B cell (primary cell): ENCODE measurements at regions not wholly inside any gene's neighbourhood (a gene's known extent, or its start where the extent isn't known, plus 50 kb on each side); places are given as distances from the start of the nearest gene placed in this dataset.
"Not testable (repeated sequence)": the region's sequence is repeated elsewhere in the genome, so short reads cannot be mapped to it uniquely, and the experiment has no call there.

Experiments used
- ATAC-seq: fragments of 200-7000 bp; cut with Tn5 transposase; one replicate; pipeline ENCODE4 v1.10.0; 2021; ENCODE audit warnings: low read depth, mild to moderate bottlenecking, moderate number of reproducible peaks, moderate library complexity
- CTCF ChIA-PET: fragments of 350-600 bp; sonication (Branson Sonifier 250); formaldehyde crosslinking; loops from one replicate; lab custom pipeline; 2021; ENCODE audit warnings: antibody characterized with exemption, inconsistent platforms; lab: Charles Lee
- POLR2A ChIA-PET: fragments of 350-600 bp; sonication (Branson Sonifier 250); formaldehyde crosslinking; loops from one replicate; lab custom pipeline; 2021; ENCODE audit warnings: antibody characterized with exemption; lab: Charles Lee
- DNase-seq: peaks from one replicate; pipeline ENCODE4 v3.0.0; 2013
- H2AFZ ChIP-seq: 2 replicates; pipeline ENCODE4 v1.6.1; 2012; ENCODE audit warnings: mild to moderate bottlenecking, low read depth, low read length; ENCODE audit not compliant: insufficient read depth, poor library complexity, severe bottlenecking
- H3K27ac ChIP-seq, 2 donors: 1 replicate in 1 of 2; 2 replicates in 1 of 2; pipeline ENCODE4 v1.5.1; 2012 to 2013; ENCODE audit warnings: low read length in 2 of 2, mild to moderate bottlenecking in 2 of 2, moderate library complexity in 1 of 2
- H3K27me3 ChIP-seq, 4 experiments: fragments of 200-600 bp in 1 of 4; sonication (generic) in 1 of 4; replicated peaks in 1 of 4; 1 replicate in 2 of 4; 2 replicates in 2 of 4; pipeline versions ENCODE4 v1.6.1 to v1.7.0; 2013 to 2016; ENCODE audit warnings: low read length in 3 of 4, mild to moderate bottlenecking in 2 of 4, mixed read lengths in 1 of 4, moderate library complexity in 1 of 4; ENCODE audit not compliant: insufficient read depth in 4 of 4, control insufficient read depth in 3 of 4; ENCODE audit errors: control extremely low read depth in 1 of 4
- H3K36me3 ChIP-seq, 2 experiments: replicated peaks in 1 of 2; 1 replicate in 1 of 2; 2 replicates in 1 of 2; pipeline versions ENCODE4 v1.6.1 to v1.7.1; 2013; ENCODE audit warnings: low read length in 1 of 2; ENCODE audit not compliant: insufficient read depth in 2 of 2, control insufficient read depth in 1 of 2; ENCODE audit errors: control extremely low read depth in 1 of 2, extremely low read depth in 1 of 2
- H3K4me1 ChIP-seq, 2 donors: fragments of 200-600 bp in 1 of 2; sonication (generic) in 1 of 2; 1 replicate in 1 of 2; 2 replicates in 1 of 2; pipeline versions ENCODE4 v1.5.1 to v1.6.1; 2013 to 2017; ENCODE audit warnings: low read length in 2 of 2; ENCODE audit not compliant: control insufficient read depth in 2 of 2, insufficient read depth in 2 of 2
- H3K4me2 ChIP-seq: replicated peaks from 2 replicates; pipeline ENCODE3; 2012; ENCODE audit warnings: mild to moderate bottlenecking, low read depth, low read length; ENCODE audit not compliant: poor library complexity, severe bottlenecking
- H3K4me3 ChIP-seq, 5 experiments: fragments of 200-600 bp in 1 of 5; sonication (generic) in 1 of 5; 1 replicate in 3 of 5; 2 replicates in 2 of 5; pipeline versions ENCODE4 v1.5.1 to v1.7.0; 2011 to 2016; ENCODE audit warnings: low read length in 4 of 5, mild to moderate bottlenecking in 4 of 5, low read depth in 2 of 5, control low read depth in 1 of 5, moderate library complexity in 1 of 5; ENCODE audit not compliant: insufficient read depth in 1 of 5; ENCODE audit errors: control extremely low read depth in 1 of 5, extremely low read depth in 1 of 5
- H3K79me2 ChIP-seq: fragments of 200-600 bp; sonication (generic); one replicate; pipeline ENCODE4 v1.6.0; 2016; ENCODE audit warnings: low read length; ENCODE audit not compliant: control insufficient read depth, insufficient read depth
- H3K9ac ChIP-seq: fragments of 200-600 bp; sonication (generic); 2 replicates; pipeline ENCODE4 v1.6.1; 2017; ENCODE audit warnings: mild to moderate bottlenecking, low read length, moderate library complexity
- H3K9me3 ChIP-seq, 3 donors: one replicate each; pipeline versions ENCODE4 v1.6.1 to v1.7.1; 2013; ENCODE audit warnings: low read length in 2 of 3; ENCODE audit not compliant: control insufficient read depth in 2 of 3, insufficient read depth in 1 of 3; ENCODE audit errors: control extremely low read depth in 1 of 3
- H4K20me1 ChIP-seq: 2 replicates; pipeline ENCODE4 v1.6.0; 2012; ENCODE audit warnings: mild to moderate bottlenecking, low read length; ENCODE audit not compliant: insufficient read depth, control insufficient read depth, poor library complexity, severe bottlenecking
- H3K27ac Mint-ChIP-seq: one replicate; pipeline ENCODE4 v1.8.0; 2021; ENCODE audit warnings: mixed read lengths
- H3K27me3 Mint-ChIP-seq: one replicate; pipeline ENCODE4 v1.8.0; 2021; ENCODE audit warnings: mixed read lengths
- H3K4me1 Mint-ChIP-seq: one replicate; pipeline ENCODE4 v1.8.0; 2021; ENCODE audit warnings: mixed read lengths
- H3K4me3 Mint-ChIP-seq: one replicate; pipeline ENCODE4 v1.8.0; 2021; ENCODE audit warnings: mixed read lengths
- H3K9me3 Mint-ChIP-seq: one replicate; pipeline ENCODE4 v1.8.0; 2022; ENCODE audit warnings: mixed read lengths; ENCODE audit not compliant: insufficient read depth
- EZH2 ChIP-seq: IDR thresholded peaks from 2 replicates; pipeline ENCODE4 v1.6.1; 2012; ENCODE audit warnings: borderline replicate concordance, low read depth, mild to moderate bottlenecking, moderate library complexity, low read length; ENCODE audit not compliant: insufficient read depth, poor library complexity, severe bottlenecking
- WGBS: methylation state at CpG from one replicate; pipeline ENCODE4 v1.1.5; 2013; ENCODE audit warnings: missing lambda C conversion rate; ENCODE audit not compliant: insufficient coverage; 5-methylcytosine and 5-hydroxymethylcytosine counted together
- intact Hi-C: fragments of 100-400 bp; cut with micrococcal nuclease; formaldehyde crosslinking; loops from one replicate; pipeline ENCODE4 v1.10.0; 2022
- TF ChIP-seq, protein P1 (sequence below): fragments of 200-600 bp; IDR thresholded peaks from one replicate; pipeline ENCODE4 v1.8.0; 2022; ENCODE audit warnings: antibody characterized with exemption, mild to moderate bottlenecking

DNA sequence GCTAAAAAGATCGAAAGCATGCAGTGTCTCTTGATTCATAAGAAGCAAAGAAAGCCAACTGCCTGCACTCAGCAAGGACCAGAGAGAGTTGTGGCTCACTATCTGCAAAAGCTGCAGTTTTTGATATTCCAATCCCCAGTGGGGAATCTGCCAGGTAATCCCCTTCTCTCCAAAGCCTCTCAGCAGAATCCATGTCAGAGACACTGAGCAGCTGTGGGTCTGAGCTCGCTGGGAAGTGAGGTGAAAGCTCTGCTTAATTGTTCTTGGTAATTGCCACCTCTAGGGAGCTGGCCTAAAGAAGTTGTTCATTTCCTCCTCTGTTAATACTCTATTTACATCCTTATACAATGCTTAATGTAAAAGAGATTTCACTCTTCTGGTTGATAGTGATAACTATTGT lies 261.3 kb upstream of the LRRC4C start:
- POLR2A ChIA-PET = no interaction called here
- DNase-seq = no peak
- peaks cover 8% of the 10 kb centered on the region for H3K9me3 Mint-ChIP-seq
- Histone ChIP-seq H3K79me2 (no peaks in the 10 kb centered on the region), H3K4me2 (no peak overlapping the region), H3K4me1 (no peaks in the 10 kb centered on the region), H3K4me3 (no peak overlapping the region), H3K27ac (no peak overlapping the region), H3K9ac (no peak overlapping the region), H3K9me3 (no peaks in the 10 kb centered on the region), H4K20me1 (no peaks in the 10 kb centered on the region), H3K27me3 (no peaks in the 10 kb centered on the region), H3K36me3 (no peaks in the 10 kb centered on the region), H2AFZ (no peak overlapping the region)
- no peaks in the 10 kb centered on the region for H3K4me1 Mint-ChIP-seq
- 91% methylated on average over 1 of the region's 2 CpGs for WGBS
- H3K4me3 Mint-ChIP-seq = no peak overlapping the region
- CTCF ChIA-PET = no interaction called here
- H3K27ac Mint-ChIP-seq = no peak overlapping the region
- TF ChIP-seq, protein P1, sequence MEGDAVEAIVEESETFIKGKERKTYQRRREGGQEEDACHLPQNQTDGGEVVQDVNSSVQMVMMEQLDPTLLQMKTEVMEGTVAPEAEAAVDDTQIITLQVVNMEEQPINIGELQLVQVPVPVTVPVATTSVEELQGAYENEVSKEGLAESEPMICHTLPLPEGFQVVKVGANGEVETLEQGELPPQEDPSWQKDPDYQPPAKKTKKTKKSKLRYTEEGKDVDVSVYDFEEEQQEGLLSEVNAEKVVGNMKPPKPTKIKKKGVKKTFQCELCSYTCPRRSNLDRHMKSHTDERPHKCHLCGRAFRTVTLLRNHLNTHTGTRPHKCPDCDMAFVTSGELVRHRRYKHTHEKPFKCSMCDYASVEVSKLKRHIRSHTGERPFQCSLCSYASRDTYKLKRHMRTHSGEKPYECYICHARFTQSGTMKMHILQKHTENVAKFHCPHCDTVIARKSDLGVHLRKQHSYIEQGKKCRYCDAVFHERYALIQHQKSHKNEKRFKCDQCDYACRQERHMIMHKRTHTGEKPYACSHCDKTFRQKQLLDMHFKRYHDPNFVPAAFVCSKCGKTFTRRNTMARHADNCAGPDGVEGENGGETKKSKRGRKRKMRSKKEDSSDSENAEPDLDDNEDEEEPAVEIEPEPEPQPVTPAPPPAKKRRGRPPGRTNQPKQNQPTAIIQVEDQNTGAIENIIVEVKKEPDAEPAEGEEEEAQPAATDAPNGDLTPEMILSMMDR = no peak
- TF ChIP-seq EZH2 = no peak
- ATAC-seq = no peak
- intact Hi-C loops = no loop called here
- H3K27me3 Mint-ChIP-seq = no peaks in the 10 kb centered on the region

DNA sequence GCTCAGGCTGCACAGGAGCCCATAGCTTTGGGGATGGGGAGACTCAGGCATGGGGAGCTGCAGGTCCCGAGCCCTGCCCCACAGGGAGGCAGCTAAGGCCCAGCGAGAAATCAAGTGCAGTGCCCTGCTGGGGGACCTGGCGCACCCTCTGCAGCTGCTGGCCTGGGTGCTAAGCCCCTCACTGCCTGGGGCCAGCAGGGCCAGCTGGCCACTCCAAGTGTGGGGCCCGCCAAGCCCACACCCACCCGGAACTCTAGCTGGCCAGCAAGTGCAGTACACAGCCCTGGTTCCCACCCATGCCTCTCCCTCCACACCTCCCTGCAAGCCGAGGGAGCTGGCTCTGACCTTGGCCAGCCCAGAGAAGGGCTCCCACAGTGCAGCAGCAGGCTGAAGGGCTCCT lies 268.7 kb upstream of the LRRC4C start:
- WGBS = 90% methylated on average over 6 of the region's 6 CpGs
- H3K27ac ChIP-seq, H3K27me3 ChIP-seq, H3K4me3 Mint-ChIP-seq, H3K9me3 Mint-ChIP-seq, H4K20me1 ChIP-seq, H3K4me1 ChIP-seq, POLR2A ChIA-PET, CTCF ChIA-PET, H2AFZ ChIP-seq, H3K79me2 ChIP-seq, H3K27ac Mint-ChIP-seq, H3K36me3 ChIP-seq, ATAC-seq, H3K9ac ChIP-seq, DNase-seq, H3K4me2 ChIP-seq, H3K4me1 Mint-ChIP-seq, H3K4me3 ChIP-seq, H3K27me3 Mint-ChIP-seq, intact Hi-C loops: not testable (repeated sequence)
- peaks cover 0 to 11% (median 0%) of the 10 kb centered on the region in 3 donors for H3K9me3 ChIP-seq
